ENCODE measurements at regions not wholly inside any gene's neighbourhood (a gene's known extent, or its start where the extent isn't known, plus 50 kb on each side); places are given as distances from the start of the nearest gene placed in this dataset.
"Not testable (repeated sequence)": the region's sequence is repeated elsewhere in the genome, so short reads cannot be mapped to it uniquely, and the experiment has no call there.

DNA sequence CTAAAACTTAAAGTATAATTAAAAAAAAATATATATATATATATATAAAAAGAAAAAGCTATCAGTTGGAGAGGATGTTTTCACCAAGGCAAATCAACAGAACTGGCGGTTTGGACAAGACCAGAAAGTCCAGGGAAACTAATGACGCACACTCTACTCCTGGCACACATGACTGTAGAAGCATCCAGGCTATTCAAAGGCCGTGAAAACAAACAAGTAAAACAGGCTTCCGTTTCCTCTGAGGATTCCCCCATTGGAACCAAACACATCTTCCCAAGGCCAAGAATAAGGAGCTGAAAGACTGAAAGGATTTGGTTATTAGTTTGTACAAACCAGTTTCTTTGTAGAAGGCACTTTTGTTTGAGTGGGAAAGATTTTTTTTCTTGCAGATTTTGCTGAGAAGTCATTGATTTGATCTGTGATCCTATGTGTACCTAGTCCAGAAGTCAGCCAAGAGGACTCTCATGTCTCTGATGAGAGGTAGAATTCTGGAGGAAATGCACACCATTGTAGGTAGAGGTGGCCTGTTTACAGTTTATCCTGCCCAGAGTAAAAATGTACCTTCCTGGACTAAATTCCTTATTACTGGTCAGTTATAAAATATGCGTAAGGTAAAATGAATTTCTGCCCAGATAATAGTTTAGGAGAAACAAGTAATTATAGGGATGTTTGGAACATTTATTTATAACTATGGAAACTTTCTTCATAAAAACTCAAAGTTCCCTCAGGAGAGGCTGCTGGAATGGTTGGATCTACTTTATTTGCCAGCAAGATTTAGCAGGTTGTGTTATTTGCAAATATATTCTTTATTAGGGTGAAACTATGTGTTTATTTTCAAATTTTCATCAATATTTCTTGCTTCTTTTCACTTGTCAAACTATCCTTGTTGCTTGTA lies 66.5 kb downstream of the DMP1 start:
- TF ChIP-seq, protein P1, sequence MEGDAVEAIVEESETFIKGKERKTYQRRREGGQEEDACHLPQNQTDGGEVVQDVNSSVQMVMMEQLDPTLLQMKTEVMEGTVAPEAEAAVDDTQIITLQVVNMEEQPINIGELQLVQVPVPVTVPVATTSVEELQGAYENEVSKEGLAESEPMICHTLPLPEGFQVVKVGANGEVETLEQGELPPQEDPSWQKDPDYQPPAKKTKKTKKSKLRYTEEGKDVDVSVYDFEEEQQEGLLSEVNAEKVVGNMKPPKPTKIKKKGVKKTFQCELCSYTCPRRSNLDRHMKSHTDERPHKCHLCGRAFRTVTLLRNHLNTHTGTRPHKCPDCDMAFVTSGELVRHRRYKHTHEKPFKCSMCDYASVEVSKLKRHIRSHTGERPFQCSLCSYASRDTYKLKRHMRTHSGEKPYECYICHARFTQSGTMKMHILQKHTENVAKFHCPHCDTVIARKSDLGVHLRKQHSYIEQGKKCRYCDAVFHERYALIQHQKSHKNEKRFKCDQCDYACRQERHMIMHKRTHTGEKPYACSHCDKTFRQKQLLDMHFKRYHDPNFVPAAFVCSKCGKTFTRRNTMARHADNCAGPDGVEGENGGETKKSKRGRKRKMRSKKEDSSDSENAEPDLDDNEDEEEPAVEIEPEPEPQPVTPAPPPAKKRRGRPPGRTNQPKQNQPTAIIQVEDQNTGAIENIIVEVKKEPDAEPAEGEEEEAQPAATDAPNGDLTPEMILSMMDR (IDR thresholded peaks at IDR 0.05; ENCODE audit: unreplicated experiment) = no peak
- Mint-ChIP-seq H3K9me3 (no peaks in the 10 kb centered on the region), H3K4me1 (no peaks in the 10 kb centered on the region), H3K36me3 (no peaks in the 10 kb centered on the region), H3K27me3 (ENCODE audit: low read depth) (peaks cover 5% of the 10 kb centered on the region), H3K27ac (no peak overlapping the region), H3K4me3 (no peak overlapping the region)
- no peak for DNase-seq (ENCODE audit: low spot score in 2 of 2, unreplicated experiment in 2 of 2)

DNA sequence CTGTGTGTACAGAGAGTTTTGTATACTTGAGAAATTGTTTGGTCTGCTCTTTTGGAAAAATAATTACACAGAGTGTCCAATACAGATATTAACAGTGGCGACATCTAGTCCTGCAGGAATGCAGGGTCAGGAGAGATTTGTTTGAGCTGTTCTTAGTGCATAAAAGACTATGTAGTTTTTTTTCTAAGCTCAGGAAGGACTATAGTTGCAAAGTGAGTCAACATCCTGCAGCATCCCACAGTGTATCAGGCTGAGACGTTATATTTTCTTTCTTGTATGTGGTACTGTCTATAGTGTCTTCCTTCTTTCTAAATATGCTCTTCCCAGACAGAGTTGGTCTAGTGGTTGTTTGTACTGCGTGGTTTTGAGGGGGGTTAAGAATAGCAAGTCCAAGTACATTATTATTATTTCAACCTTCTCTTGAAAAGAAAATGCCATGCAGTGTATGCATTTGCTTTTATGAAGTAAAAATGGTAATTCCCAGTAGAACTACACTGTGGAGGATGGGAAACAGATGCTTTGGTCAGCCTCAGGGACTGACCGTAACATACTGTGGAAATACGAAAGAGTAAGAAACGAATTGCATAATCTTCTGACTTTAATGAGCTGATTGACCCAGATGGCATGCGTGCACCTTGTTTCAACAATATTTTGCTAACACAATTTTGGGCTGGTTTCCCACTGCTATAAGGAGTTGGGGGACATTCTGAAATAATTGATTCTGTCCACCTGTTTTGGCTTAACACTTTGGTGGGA lies 67.4 kb downstream of the DMP1 start:
- DNase-seq (ENCODE audit: low spot score in 2 of 2, unreplicated experiment in 2 of 2) = no peak
- H3K27me3 Mint-ChIP-seq (ENCODE audit: low read depth) = peaks cover 5% of the 10 kb centered on the region
- H3K36me3 Mint-ChIP-seq = no peaks in the 10 kb centered on the region
- TF ChIP-seq, protein P1 (IDR thresholded peaks at IDR 0.05; ENCODE audit: unreplicated experiment) = no peak
- no peak overlapping the region for H3K27ac Mint-ChIP-seq
- H3K4me3 Mint-ChIP-seq = no peak overlapping the region
- no peaks in the 10 kb centered on the region for H3K9me3 Mint-ChIP-seq
- H3K4me1 Mint-ChIP-seq = no peaks in the 10 kb centered on the region

DNA sequence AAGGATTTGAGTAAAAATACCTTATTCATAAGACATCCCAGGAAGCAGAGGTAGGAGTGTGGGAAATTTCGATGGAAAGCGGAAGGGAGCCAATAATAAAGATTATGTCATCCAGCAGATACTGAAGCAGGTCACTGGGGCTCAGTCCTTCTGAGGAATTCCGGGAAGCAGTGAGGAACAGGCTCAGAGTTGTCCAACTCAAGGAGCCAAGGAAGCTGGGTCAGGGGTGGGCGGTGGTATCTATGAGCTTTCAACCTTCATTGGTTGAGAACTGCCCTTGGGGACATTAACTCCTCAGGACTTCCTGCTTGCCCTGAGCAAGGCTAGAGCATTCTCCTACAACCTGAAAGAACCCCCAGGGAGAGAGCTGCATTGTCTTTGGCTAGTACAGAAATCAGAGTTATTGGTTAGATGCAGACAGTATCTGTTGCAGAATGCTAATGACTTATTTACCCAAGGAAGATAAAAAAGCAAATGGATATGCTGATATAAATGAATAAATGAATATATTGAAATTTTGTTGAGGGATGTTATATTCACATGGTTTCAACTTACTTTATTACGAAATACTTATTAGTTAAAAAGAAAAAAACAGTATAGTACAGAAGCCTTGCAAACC lies 68.2 kb downstream of the DMP1 start:
- TF ChIP-seq, protein P1 (IDR thresholded peaks at IDR 0.05; ENCODE audit: unreplicated experiment) = no peak
- DNase-seq (ENCODE audit: low spot score in 2 of 2, unreplicated experiment in 2 of 2) = no peak
- H3K27me3 Mint-ChIP-seq (ENCODE audit: low read depth) = peaks cover 5% of the 10 kb centered on the region
- no peak overlapping the region for H3K4me3 Mint-ChIP-seq
- H3K4me1 Mint-ChIP-seq = no peaks in the 10 kb centered on the region
- H3K36me3 Mint-ChIP-seq = no peaks in the 10 kb centered on the region
- H3K27ac Mint-ChIP-seq = no peak overlapping the region
- no peaks in the 10 kb centered on the region for H3K9me3 Mint-ChIP-seq

DNA sequence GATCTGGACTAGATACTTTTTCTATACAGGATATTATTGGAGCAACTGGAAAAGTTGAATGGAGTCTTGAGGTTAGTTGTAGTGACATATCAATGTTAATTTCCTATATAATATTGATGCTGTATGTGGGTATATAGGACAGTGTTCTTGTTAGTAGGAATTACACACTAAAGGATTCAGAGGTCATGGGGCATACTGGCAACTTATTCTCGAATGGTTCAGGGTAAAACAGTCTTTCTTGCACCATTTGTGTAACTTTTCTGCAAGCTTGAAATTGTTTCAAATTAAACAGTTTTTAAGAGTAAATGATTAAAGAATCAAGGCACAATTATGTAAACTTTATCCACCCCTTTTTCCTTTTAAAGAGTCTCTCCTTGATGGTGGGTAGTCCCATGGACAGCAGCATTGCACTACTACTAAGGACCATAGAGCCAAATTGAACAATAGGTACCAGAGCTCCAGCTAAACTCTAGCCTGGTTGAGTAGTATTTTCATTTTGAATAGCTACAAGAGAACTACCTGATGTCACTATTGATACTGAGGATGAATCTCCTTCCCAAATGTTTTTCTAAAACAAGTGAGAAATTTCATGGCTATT lies 70.1 kb downstream of the DMP1 start:
- H3K27me3 Mint-ChIP-seq (ENCODE audit: low read depth) = peaks cover 5% of the 10 kb centered on the region
- no peaks in the 10 kb centered on the region for H3K4me1 Mint-ChIP-seq
- peaks cover 16% of the 10 kb centered on the region for H3K9me3 Mint-ChIP-seq
- H3K27ac Mint-ChIP-seq = no peak overlapping the region
- no peak for DNase-seq (ENCODE audit: low spot score in 2 of 2, unreplicated experiment in 2 of 2)
- H3K36me3 Mint-ChIP-seq = peaks cover 5% of the 10 kb centered on the region
- TF ChIP-seq, protein P1 (IDR thresholded peaks at IDR 0.05; ENCODE audit: unreplicated experiment) = no peak
- H3K4me3 Mint-ChIP-seq = no peak overlapping the region

DNA sequence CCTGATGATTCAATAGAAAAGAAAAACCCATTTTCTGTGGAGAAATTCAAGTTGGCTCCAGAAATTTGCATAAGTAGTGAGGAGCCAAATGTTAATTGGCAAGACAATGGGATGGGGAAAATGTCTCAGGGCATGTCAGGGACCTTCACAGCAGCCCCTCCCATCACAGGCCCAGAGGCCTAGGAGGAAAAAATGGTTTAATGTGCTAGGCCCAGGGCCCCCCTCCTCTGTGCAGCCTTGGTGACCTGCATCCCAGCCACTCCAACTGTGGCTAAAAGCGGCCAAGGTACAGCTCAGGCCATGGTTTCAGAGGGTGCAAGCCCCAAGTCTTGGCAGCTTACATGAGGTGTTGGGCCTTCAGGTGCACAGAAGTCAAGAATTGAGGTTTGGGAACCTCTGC lies 74.1 kb upstream of the IBSP start:
- H3K36me3 Mint-ChIP-seq; H3K4me3 Mint-ChIP-seq; H3K27me3 Mint-ChIP-seq (ENCODE audit: low read depth); H3K27ac Mint-ChIP-seq; DNase-seq (ENCODE audit: low spot score in 2 of 2, unreplicated experiment in 2 of 2); H3K4me1 Mint-ChIP-seq: not testable (repeated sequence)
- peaks cover 24% of the 10 kb centered on the region for H3K9me3 Mint-ChIP-seq
